ENCODE measurements at regions not wholly inside any gene's neighbourhood (a gene's known extent, or its start where the extent isn't known, plus 50 kb on each side); places are given as distances from the start of the nearest gene placed in this dataset.

DNA sequence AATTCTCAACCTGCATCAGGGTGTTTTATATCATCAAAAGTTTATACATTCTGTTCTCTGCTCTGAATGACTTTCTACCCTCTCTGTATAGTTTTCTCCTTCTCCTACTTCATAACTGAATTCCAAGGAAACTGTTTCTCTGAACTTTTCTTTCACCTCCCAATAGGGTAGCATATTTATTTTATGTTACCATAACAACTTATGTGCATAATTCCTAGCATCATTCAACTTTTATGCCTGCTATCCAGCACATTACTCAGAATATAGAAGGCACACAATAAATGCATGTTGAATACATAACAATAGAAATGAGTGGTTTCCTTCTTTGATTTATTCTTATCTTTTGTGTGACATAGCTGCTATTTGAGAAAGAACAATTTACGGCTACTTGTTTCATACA lies 2385.0 kb downstream of the PCDH9 start:
- no peak for DNase-seq

DNA sequence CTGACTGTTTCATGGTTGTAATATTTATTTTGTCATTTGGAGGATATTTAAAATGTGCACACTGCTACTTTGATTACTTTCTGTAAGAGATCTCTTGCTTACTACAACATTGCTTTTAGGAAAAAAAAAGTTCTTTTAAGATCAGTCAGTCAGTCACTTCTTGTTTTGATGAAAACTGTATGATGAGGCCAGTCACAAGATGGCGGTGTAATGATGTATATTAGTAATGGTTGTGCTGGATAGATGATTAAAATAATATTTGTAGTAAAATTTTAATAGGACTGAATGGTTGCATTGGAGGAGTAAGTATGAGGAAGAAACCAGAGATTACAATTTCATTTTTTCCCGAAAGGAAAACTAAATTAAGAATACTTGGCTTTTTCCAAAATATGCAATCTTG lies 2411.1 kb downstream of the PCDH9 start:
- no peak for DNase-seq

DNA sequence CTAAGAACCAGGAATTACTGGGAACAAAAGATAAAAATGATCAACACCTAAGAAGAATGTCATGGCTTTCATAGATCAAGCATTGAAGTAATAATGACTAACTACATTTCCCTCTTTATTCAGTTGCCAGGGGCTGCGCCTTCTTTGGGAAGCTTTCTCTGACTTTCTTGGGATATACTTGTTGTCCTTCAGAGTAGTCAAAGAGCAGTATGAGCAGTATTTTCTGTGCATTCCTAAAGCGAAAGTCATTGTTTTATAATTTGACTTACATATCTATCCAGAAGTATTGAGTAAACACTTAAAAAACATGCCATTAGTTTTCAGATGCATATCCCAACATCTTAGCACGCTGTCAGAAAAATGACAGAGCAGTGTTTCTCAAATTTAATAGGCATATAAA lies 2412.4 kb downstream of the PCDH9 start:
- no peak for DNase-seq

DNA sequence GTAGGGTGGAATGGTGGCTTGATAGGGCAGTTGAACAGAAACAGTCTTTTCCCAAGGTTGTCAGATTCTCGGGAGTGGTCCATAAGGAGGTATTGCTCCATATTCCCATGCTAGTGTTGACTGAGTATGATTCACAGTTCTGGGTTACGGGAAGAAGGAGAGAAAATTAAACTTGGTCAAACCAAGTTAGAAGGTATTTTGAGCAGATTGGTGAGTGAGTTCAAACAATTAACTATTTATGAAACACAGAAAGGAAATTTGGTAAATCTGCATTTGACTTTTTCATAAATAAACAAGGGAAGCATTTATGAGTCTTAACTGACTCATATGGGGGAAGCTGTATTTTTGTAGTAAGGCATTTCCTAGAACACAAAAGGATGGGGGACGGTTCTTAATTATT lies 2419.4 kb downstream of the PCDH9 start:
- no peak for DNase-seq

DNA sequence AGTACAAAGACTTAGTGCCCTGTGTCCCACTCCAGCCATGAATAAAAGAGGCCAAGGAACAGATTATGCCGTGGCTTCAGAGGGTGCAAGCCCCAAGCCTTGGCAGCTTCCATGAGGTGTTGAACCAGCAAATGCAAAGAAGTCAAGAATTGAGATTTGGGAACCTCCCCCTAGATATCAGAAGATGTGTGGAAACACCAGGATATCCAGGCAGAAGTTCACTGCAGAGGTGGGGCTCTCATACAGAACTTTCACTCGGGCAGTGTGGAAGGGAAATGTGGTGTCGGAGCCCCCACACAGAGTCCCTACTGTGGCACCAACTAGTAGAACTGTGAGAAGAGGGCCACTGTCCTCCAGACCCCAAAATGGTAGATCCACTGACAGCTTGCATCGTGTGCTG lies 2421.4 kb downstream of the PCDH9 start:
- DNase-seq = no peak

DNA sequence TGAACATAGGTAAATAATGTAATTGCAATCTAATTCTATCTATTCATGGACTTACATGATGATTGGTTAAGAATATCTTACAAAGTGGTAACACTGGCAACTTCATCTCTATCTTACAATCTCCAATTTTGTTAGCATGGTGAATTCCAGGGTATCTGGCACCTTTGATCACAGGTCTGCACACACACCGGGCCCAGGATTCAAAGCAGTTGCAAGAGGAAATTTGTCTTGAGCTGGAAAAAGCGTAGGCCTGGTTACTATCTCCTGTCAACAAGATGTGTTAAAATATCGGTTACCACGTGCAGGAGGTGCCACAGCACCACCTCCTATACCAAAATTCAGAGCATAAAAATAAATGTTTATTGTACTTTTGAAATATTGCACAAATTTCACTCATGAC lies 2428.4 kb downstream of the PCDH9 start:
- no peak for DNase-seq

DNA sequence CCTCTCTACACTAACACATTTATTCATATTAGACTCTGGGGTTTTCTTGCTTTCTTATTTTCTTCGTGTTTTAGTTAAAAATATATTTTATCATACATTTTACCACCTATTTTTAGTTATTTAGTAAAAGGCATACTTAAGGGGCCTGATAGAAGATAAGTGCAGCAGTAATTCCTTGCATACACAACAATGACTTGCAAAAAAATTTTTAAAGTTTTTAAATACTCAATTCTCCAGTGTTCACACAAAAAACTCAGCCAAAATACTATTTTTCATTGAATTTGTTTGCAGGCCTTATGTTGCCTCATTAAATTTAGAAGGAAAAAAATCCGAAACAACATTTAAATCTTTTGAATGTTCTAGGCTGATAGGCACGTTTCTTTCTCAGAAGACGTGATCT lies 2431.7 kb downstream of the PCDH9 start:
- no peak for DNase-seq

DNA sequence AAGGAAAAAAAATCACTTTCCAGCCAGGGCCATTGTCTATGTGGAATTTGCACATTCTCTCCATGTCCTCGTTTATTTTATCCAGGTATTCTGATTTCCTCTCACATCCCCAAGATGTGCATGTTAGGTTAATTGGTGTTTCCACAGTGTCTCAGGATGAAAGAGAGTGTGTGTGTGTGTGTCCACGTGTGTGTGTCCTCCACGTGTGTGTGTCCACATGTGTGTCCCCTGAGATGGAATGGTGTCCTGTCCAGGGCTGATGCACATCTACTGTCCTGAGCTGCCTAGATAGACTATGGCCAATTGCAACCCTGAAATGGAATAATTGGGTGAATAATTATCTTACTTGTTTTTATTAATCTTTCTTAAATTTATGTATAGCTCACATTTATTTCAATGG lies 2436.5 kb downstream of the PCDH9 start:
- no peak for DNase-seq

DNA sequence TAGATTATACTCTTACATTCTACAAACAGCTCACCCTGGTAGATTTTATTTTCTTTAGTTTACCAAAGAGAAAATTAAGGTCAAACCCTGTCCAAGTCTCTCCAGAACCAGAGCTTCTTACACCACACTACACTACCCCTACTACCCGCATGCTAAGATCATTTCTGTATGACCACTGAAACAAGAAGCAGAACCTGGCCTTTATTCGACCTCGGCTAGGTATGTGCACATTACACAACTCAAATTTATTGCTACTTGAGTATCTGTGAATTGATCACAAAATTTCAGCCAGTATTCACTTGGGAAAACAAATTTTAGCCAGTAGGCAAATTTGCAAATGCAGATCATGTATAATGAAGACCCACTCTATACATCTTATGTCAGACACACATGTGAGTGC lies 2437.0 kb downstream of the PCDH9 start:
- DNase-seq = no peak

DNA sequence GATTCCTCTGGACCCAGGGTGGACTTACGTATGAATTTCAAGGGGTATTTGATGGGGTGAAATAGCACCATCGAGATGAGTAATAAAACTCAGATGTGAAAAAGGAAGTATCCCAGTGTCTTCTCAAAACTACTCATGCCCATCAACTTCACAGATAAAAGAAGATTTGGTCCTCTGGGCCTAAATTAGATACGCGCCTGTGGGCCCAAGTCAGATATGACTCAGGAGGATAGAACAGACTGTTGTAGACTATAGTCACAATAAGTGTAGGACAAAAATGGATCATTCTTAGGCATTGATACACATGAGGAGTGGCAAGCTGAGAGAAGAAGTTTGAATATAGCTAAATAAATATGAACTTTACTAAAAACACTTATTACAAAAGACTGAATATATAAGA lies 2438.8 kb downstream of the PCDH9 start:
- no peak for DNase-seq

DNA sequence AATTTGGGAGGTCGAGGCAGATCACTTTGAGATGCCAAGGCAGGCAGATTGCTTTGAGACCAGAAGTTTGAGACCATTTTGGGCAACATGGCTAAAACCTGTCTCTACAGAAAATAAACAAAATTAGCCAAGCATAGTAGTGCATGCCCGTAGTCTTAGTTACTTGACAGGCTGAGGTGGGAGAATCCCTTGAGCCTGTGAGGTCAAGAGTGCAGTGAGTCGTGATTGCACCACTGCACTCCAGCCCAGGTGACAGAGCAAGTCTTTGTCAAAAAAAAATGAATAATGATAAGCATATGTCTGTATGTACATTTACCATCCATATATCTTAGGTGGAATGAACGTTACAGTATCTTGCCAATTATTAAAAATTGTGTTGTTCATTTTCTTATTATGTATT lies 2447.7 kb downstream of the PCDH9 start:
- no peak for DNase-seq

DNA sequence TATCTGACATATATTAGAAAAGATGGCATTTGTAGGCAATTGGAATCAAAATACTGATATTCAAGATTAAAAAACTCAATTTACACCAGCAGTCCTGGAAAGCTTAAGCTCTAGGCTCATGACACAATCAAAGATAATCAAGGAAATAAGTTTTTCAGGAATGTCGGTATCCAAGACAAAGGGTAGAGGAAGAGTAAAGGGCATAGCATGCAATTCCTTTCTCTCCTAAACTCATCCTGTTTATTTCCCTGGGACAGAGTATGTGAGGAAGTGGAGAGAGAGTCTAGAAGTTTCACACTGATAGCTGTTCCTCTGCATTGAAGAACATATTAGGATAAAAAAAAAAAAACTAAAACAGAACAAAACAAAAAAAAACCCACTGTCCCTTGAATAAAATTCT lies 2452.1 kb downstream of the PCDH9 start:
- DNase-seq = no peak

DNA sequence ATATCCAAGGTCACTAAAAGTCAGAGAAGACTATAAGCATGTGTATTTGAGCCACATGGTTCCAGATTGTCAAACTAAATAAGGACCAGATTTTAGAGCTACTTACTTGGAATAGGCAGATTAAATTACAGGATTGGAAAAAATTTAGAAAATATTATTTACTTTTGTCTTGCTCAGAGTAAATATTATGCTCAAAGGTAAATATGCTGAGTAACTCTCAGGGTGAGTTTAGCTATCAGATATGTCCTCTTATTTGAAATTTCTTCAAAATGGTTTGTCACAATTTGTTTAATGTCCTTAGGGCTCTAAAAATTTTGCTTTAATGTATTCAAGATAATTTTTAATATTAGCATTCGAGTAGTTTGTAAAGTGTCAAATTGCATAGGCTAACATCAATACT lies 2455.2 kb downstream of the PCDH9 start:
- DNase-seq = no peak

DNA sequence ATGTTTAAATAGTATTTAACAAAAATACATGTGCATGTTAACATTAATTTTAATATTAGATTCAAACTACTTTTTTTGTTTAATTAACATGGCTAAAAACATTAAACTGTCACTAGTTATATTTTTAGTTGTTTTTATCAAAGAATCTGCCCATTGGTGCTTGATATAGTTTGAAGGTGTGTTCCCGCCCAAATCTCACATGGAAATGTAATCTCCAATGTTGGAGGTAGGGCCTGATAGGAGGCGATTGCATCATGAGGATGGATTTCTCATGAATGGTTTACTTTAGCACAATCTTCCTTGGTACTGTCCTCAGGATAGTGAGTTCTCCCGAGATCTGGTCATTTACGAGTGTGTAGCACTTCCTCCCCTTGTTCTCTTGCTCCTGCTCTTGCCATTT lies 2459.4 kb downstream of the PCDH9 start:
- DNase-seq = no peak

DNA sequence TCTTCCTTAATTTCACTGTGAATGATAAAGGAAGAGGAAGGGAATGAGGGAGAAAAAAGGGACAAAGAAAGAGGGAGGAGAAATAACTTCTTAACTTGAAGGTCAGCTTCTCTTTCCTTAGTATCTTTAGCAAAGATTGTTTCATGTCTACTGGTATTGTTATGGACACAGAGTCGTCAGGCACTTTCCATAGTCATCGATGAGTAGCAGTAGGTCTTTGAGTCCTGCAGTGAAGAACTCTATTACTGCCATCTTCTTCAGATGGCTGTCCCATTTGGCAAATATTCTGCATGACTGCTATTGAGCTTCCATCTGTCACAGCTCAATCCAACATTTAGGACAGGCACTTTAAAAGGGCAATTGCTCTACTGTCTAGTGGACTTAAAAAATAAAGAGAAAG lies 2463.1 kb downstream of the PCDH9 start:
- no peak for DNase-seq

DNA sequence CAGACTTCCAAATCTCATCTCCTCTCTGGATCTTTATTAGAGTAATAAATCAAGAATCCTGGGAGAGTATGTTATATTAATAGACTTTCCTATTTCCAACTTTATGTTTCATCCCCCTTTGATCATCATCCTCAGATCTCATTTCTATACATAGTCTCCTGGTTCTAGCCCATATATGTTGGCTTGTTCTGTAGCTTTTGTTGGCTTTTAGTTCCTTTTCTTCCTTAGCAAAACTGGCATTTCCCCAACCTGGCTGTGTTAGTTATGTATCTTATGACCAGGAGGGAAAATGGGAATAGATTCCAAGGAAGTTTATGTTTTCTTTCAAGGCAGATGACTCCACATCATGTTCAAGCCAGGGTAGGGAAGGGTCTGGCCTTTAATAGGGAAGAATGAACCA lies 2464.5 kb downstream of the PCDH9 start:
- DNase-seq = no peak

DNA sequence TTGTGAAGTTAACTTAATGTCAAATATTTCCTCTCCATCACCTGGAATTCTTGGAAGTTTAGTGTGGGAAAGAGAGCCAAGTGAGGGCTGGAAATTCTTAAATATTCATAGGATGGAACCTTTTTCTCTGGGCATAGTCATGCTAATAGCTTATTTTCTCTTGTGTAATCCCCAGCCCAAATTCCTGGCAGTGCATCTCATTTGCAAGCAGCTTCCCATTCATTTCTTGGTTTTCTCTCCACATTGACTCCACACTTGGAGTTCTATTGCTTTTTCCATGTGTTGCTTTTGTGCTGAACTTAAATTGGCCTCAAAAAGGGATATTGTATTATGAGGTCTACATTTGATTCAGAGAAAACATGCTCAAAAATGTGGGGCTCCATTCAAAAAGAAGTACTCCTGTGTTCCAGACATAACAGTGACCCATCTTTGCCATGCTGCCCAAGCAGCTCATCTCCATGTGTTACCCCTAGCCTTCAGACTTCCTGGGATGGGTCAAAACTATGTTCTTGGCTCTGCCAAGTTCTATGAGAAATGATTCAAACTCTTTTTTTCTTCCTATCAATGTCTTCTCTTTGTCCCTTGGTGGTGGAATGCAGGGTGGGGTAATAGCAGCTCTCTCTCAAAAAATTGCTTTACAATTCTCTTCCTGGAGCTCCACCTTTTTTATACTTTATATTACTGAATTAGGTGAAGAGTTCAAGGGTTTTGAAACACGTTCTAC lies 2471.5 kb downstream of the PCDH9 start:
- DNase-seq = no peak

DNA sequence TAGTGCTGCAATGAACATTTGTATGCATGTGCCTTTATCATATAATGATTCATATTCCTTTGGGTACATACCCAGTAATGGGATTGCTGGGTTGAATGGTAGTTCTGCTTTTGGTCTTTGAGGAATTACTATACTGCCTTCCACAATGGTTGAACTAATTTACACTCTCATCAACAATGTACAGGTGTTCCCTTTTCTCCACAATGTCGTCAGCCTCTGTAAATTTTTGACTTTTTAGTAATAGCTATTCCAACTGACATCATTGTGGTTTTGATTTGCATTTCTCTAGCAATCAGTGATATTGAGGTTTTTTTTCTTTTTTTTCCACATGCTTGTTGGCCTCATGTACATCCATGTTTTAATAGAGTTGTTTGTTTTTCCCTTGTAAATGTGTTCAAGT lies 2473.5 kb downstream of the PCDH9 start:
- DNase-seq = no peak

DNA sequence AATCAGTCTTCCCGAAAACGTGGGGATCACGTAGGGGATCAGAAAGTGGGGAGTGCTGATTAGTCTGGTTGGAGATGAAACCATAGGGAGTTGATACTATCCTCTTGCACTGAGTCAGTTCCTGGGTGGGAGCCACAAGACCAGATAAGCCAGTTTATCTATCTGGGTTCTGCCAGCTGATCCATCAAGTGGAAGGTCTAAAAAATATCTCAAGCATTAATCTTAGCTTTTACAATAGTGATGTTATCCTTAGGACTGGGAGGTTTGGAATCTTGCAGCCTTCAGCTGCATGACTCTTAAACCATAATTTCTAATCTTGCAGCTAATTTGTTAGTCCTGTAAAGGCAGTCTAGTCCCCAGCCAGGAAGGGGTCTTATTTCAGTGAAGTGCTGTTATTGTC lies 2474.2 kb downstream of the PCDH9 start:
- no peak for DNase-seq

DNA sequence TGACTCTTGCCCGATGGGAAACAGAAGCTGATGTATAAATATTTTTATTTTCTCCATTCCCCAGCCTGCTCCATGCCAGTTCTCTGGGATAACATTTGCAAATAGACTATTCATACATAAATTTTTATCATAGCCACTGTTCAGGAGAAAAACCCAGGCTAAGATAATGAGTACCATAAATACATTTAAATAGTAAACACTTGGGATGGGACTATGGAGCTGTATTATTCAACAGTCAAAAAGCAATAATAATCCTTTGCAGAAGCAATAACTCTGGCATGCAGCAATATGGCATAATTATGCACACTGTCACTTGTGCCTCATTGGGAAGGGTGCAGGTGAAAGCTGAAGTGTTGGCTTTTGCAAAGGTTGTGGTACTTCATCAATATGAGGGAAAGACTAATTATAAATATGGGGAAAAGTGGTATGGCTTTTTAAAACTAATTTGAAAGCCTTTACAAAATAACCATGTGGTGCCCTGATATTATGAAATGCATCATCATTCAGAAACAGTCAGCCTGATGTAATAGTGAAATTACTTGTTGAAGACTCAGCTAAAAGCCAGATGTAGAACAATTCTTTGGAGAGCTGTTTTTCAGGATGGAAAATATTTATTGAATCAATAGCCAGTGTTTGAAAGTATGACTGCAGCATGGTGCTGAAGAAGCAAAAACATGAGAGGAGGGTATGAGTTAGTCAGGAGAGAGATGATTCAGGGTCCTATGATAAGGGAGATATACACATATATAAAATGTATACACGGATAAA lies 2476.7 kb downstream of the PCDH9 start:
- DNase-seq = no peak

DNA sequence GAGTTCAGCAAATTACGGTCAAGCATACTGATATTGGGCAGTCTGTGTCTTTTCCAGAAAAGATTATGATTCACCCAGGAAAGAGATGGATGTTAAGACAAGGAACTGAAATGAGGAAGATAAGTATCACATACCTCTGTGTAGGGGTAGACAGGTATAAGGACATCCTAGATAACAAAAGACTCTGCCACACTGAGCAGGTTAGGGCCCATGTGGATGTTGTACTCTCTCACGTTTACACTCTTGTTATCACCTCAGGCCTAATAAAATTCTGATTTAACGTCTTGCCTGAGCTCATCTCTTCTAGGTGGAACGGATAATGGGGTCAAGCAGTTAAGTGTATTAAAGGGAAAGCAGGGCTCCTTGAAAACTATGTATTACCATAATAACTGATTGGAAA lies 2480.8 kb downstream of the PCDH9 start:
- no peak for DNase-seq

DNA sequence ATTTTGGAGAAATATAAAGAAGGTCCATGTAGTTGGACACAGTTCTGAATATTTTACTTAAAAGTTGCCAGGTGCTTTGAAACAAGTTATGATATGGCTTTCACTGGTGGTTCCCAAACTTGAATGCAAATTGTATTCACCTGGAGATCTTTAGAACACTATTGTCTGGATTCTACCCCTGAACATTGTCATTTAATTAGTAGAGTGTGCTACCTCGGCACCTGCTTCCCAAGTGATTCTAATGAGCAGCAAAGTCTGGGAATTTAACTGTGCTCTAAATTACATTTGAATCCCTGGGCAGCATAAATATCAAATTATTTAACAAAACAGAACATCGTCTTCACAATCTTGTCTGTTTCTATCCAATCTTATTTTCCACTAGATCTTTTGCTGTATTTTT lies 2483.3 kb downstream of the PCDH9 start:
- DNase-seq = no peak

DNA sequence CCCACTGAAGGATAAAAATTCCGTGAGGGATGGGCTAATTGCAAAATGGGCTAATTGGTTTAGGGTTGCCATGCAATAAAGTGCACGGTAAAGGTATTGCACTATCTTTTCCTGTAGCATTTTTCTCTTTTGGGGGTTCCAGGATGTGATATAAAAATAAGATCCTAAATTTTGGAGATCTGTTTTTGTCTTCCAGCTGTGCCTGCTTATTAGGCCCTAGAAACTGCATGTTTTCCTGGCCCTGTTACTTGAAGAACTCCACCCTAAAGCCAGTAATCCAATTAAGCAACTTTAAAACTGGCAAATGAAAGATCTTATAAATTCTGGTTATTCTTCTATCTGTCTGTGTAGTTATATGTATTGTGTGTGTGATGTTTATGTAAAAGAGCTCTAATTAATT lies 2489.6 kb downstream of the PCDH9 start:
- DNase-seq = no peak

DNA sequence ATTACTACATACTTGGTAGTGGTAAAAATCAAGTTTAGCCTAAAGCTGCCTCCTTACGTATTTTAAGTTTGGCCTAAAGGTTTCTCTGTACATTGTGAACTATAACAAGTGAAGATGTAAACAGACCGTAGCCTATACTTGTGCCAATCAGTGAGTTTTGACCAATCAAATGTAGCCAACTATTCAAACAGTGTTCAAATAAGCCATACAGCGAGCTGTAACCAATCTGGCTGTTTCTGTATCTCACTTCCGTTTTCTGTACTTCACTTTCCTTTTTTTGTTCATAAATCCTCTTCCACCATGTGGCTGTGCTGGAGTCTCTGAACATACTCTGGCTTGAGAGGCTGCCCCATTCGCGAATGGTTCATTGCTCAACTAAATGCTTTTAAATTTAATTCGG lies 2504.6 kb downstream of the PCDH9 start:
- no peak for DNase-seq

DNA sequence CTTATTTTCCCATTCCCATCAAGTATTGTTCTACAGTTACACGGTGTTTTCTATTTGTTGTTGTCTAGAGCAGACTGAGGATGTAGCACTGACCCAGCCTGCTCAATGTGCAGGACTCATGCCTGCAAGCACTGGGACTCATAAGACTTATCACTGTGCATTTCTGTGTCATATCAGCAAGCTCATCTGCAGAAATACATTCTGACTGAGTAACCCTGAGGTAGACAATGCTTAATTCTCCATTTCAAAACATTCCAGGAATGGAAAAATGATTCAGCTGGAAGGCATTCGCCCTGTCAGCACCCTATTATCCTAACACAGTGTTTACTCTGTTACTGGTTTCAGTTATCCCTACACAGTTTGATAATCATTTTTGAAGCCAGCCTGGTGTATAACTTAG lies 2506.4 kb downstream of the PCDH9 start:
- no peak for DNase-seq
